ENCODE measurements at regions not wholly inside any gene's neighbourhood (a gene's known extent, or its start where the extent isn't known, plus 50 kb on each side); places are given as distances from the start of the nearest gene placed in this dataset.

DNA sequence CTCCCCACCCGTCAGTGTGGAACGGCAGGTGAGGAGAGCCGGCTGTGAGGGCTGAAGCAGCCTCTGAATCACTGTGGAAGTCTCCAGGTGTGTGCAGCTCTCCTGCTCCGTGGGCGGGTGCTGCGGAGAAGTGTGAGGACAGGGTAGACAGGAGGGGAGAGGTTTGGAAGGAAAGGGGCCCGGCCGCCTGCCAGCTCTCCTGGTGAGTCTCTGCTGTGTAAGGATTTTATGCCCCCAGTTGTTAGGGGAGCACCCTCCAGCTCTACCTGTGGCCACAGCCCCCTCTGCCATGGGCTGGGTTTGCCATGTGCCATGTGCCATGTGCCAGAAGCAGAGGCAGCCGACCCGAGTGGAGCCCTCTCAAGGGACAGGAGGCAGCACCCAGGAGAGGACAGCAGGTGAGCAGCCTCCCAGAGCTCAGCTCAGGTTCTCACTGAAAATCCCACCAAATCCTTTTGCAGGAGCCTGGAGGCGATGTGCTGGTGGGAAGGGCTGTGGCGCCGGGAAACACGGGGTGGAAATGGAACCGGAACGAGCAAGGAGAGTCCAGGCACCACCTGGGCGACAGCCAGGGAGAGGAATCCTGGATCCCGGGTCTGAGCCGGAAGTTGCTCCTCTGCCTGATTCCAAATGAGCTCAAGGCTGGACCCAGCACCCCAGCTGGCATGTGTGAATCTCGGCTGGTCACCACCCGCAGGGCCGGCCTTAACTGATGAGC lies 804.4 kb downstream of the BRD1 start:
- Mint-ChIP-seq H3K4me1 (ENCODE audit: low read depth) (no peaks in the 10 kb centered on the region), H3K27me3 (ENCODE audit: low read depth) (peaks cover 5% of the 10 kb centered on the region), H3K36me3 (ENCODE audit: insufficient read depth) (no peaks in the 10 kb centered on the region), H3K9me3 (no peaks in the 10 kb centered on the region), H3K4me3 (no peak overlapping the region)
- no peak for ATAC-seq
- DNase-seq, result no peak

DNA sequence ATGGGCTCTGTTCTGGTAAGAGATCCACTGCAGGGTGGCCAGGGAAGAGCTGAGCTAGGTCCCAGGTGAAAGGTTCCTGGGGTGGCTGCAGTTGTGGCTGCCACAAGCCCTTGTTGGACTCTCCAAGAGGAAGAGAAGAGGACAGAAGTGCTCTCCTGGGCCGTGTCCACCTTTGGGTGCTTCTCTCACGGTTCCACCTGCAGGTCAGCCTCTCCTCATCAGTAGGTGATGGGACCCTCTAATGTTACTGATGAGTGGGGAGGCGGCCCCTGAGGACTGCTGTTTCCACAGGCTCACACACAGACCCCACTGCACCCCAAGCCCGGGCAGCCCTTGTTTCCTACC lies 804.9 kb downstream of the BRD1 start:
- Mint-ChIP-seq H3K27me3 (ENCODE audit: low read depth) (peaks cover 5% of the 10 kb centered on the region), H3K36me3 (ENCODE audit: insufficient read depth) (no peaks in the 10 kb centered on the region), H3K4me3 (no peak overlapping the region), H3K9me3 (no peaks in the 10 kb centered on the region), H3K4me1 (ENCODE audit: low read depth) (no peaks in the 10 kb centered on the region)
- DNase-seq, result no peak
- no peak for ATAC-seq

DNA sequence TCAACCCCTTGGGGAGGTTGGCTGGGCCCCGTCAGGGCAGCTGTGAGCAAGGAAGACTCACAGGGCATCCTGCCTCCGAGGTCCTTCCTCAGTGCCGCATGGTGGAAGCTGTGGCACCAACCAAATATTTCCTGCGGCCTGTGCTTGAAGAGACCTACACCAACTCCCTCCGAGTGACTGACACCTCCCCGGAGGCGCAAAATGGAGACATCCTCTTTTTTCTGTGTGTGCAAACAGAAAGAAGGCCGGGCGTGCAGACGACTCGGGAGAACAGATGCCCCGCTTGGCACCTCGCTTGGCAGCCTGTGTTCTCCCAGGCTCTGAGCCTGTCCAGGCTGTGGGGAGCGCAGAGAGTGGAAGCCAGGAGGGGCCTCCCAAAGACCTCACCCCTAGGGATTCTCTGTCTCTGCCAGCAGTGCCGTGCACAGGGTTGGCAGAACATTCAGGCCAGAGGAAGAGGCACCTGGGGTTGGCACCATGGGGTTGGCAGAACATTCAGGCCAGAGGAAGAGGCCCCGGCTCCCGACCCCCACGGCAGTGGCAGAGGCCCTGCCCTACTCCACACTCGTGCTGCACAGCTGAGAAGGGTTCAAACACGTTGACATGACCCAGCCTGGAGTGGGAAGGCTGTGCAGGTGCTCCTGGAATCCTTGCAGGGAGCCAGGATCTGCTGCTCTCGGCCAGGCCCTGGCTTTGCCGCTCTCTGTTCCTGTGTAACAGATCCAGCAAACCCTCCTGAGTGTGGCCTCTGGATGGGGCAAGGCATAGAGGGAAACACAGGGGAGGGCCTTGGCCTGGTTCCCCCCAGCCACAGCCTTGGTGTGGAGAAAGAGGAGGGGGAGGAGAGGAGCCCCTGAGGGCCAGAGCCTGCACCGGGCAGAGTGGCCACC lies 805.5 kb downstream of the BRD1 start:
- no peaks in the 10 kb centered on the region for H3K4me1 Mint-ChIP-seq (ENCODE audit: low read depth)
- peaks cover 4% of the 10 kb centered on the region for H3K27me3 Mint-ChIP-seq (ENCODE audit: low read depth)
- no peak overlapping the region for H3K4me3 Mint-ChIP-seq
- no peaks in the 10 kb centered on the region for H3K36me3 Mint-ChIP-seq (ENCODE audit: insufficient read depth)
- H3K9me3 Mint-ChIP-seq, result no peaks in the 10 kb centered on the region
- ATAC-seq, result no peak
- DNase-seq, result no peak

DNA sequence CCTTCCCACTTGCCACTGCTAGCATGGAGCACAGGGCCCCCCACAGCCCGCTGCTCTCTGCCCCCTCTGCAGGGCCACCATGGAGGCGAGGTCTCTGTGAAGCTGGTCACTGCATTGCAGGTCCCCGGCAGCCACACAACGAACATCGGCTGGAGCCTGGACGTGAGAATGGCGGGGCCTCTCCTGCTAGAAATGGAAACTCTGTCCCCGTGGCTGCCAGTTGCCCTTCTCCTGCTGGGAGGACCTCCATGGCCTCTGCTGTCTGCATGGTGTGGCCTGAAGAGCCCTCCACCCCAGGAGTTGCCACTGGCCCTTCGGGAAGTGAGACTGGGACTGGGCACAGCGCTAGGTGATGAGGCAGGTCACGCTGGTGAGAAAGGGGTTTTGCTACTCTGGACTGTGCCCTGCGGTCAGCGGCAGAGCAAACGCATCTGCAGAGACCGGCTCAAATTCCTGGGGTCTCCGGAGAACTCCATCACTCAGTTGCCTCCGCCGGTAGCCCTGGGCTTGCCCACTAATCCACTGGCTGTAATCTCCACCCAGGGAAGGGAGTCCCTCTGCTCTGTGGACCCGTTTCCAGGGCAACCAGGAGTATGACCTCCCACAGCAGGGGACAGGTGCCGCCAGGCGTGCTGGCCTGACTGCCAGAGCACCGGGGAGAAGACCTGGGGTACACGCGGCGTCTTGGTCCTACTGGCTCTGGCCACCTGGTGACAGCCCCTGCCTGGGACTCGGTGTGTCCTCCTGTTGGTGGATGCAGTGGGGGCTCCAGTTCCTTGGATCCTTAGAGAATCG lies 806.3 kb downstream of the BRD1 start:
- no peak for DNase-seq
- no peak overlapping the region for H3K4me3 Mint-ChIP-seq

DNA sequence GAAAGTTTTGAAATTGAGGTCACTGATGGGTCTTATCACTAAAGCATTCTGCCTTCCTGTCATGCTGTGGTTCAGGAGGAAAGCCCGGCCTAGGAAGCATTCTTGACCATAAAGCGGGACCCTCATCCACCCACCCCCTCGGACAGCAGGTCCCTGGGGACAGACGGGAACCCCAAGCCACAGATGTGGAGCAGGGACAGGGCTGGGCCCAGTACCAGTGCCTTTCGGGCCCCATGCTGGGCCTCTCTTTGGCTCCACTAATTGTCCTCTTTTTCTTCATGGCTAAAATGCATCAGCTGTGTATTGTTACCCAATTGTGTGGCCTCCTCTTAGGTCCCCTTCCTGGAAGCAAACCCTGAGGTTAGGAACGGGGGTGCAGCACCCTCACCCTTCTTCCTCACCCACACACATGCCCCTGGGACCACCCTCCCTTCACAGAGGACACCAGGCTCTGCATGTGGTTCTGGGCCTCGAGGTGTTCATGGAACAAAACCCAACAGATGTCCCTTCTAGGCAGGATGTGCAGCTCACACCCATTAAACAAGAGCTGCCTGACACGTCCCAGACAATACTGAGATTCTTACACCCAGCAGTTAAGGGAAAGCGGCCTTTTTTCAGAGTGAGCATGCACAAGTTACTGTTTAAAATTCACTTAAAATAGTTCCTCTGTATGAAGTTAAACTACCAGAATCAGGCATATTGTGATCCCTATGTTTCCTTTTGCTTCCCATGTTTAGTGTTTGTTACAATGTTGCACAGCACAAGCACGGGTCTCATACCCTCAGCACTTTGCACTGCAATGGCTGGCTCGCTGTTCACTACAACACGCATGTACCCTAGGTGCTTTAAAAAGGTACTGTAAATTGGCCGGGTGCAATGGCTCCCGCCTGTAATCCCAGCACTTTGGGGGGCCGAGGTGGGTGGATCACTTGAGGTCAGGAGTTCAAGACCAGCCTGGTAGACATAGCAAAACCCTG lies 807.6 kb downstream of the BRD1 start:
- no peaks in the 10 kb centered on the region for H3K4me1 Mint-ChIP-seq (ENCODE audit: low read depth)
- H3K4me3 Mint-ChIP-seq, result no peak overlapping the region
- peaks cover 3% of the 10 kb centered on the region for H3K27me3 Mint-ChIP-seq (ENCODE audit: low read depth)
- no peaks in the 10 kb centered on the region for H3K36me3 Mint-ChIP-seq (ENCODE audit: insufficient read depth)
- no peaks in the 10 kb centered on the region for H3K9me3 Mint-ChIP-seq
- no peak for ATAC-seq
- no peak for DNase-seq

More for the DNA sequence above, 806.3 kb downstream of the BRD1 start:
- no peak for ATAC-seq
- H3K27me3 Mint-ChIP-seq (ENCODE audit: low read depth), result peaks cover 2% of the 10 kb centered on the region
- H3K36me3 Mint-ChIP-seq (ENCODE audit: insufficient read depth), result no peaks in the 10 kb centered on the region
- H3K4me1 Mint-ChIP-seq (ENCODE audit: low read depth), result no peaks in the 10 kb centered on the region
- no peaks in the 10 kb centered on the region for H3K9me3 Mint-ChIP-seq

DNA sequence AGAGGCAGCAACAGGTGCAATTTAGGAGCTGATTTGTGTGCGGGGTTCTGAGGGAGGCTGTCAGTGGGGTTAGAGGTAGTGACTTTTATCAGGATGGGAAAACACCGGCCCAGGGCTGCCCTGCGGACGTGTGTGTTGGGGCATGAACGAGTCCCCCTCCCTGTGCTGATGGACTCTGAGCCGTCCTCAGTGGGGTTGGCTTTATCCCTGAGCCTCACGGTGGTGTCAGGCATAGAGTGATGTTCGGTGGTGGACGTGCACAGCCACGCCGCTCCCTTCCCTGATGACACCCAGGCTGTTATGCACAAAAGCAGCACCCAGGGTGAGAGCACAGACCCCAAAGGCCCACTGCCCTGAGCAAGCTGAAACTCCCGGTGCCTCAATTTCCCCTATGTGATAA lies 809.1 kb downstream of the BRD1 start:
- H3K36me3 Mint-ChIP-seq (ENCODE audit: insufficient read depth), result no peaks in the 10 kb centered on the region
- peaks cover 3% of the 10 kb centered on the region for H3K27me3 Mint-ChIP-seq (ENCODE audit: low read depth)
- DNase-seq, result no peak
- no peaks in the 10 kb centered on the region for H3K9me3 Mint-ChIP-seq
- H3K4me3 Mint-ChIP-seq, result no peak overlapping the region
- H3K4me1 Mint-ChIP-seq (ENCODE audit: low read depth), result no peaks in the 10 kb centered on the region
- no peak for ATAC-seq

DNA sequence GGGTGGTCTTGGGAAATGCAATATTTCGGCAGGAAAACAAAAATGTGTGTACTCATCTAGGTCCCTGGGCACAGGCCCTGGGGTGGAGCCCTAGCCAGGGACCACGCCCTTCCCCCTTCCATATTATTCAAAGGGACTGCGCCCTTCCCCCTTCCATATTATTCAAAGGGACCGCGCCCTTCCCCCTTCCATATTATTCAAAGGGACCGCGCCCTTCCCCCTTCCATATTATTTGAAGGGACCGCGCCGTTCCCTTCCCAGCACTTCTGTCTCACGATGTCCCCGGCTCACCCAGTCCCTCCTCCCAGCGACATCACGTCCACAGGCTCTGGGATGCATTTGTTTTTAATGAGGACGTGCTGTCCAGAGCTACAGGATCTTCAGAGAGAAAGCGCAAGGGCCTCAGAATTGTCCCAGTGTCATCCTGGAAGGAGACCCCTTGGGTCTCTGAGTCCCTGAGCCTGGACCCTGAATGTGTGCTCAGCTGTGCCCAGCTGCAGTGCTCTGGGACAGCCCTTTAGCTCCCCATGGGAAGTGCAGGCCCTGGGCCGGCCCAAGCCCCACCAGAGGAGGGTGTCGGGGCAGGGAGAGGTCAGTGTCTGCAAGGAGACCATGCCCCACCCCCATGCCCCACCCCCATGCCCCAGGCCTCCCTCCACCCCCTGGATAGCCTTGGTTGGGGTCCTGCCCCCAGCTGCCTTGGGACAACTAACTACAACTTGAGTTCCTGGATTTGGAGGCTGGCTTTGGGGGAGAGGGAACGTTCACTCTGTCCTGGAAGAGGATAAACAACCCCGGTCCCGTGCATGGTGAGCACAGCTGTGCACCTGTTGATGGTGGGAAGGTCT lies 810.0 kb downstream of the BRD1 start:
- Mint-ChIP-seq H3K27me3 (ENCODE audit: low read depth) (peaks cover 5% of the 10 kb centered on the region), H3K36me3 (ENCODE audit: insufficient read depth) (no peaks in the 10 kb centered on the region), H3K9me3 (no peaks in the 10 kb centered on the region), H3K4me3 (no peak overlapping the region), H3K4me1 (ENCODE audit: low read depth) (no peaks in the 10 kb centered on the region)
- ATAC-seq (no peak), DNase-seq (no peak)

DNA sequence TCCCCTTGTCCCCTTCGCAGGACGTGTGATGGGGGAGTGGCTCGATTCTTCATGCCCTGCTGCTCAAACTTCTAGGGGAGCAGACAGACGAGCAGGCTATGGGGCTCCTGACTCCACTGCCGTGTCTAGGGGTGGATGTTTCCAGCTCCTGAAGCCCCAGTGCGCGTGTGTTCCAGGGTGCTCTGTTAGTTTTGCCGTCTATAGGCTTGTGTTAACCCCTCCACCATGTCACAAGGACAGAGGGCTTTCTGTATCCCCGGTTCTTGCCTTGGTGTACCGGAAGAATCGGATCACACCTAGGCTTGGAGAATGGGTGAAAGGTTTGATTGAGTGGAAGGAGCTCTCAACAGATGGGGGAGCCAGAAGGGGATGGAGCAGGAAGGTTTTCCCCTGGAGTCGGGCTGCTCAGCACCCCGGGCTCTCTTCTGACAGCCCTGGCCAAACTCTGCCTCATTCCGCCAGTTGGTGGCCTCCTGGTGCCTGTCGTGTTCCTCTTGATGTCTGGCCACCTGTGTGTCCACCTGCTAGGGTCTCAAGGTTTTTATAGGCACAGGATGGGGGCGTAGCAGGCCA lies 810.7 kb downstream of the BRD1 start:
- ATAC-seq (no peak), DNase-seq (no peak)
- H3K27me3 Mint-ChIP-seq (ENCODE audit: low read depth), result peaks cover 5% of the 10 kb centered on the region
- no peaks in the 10 kb centered on the region for H3K36me3 Mint-ChIP-seq (ENCODE audit: insufficient read depth)
- no peak overlapping the region for H3K4me3 Mint-ChIP-seq
- H3K9me3 Mint-ChIP-seq, result no peaks in the 10 kb centered on the region
- no peaks in the 10 kb centered on the region for H3K4me1 Mint-ChIP-seq (ENCODE audit: low read depth)

DNA sequence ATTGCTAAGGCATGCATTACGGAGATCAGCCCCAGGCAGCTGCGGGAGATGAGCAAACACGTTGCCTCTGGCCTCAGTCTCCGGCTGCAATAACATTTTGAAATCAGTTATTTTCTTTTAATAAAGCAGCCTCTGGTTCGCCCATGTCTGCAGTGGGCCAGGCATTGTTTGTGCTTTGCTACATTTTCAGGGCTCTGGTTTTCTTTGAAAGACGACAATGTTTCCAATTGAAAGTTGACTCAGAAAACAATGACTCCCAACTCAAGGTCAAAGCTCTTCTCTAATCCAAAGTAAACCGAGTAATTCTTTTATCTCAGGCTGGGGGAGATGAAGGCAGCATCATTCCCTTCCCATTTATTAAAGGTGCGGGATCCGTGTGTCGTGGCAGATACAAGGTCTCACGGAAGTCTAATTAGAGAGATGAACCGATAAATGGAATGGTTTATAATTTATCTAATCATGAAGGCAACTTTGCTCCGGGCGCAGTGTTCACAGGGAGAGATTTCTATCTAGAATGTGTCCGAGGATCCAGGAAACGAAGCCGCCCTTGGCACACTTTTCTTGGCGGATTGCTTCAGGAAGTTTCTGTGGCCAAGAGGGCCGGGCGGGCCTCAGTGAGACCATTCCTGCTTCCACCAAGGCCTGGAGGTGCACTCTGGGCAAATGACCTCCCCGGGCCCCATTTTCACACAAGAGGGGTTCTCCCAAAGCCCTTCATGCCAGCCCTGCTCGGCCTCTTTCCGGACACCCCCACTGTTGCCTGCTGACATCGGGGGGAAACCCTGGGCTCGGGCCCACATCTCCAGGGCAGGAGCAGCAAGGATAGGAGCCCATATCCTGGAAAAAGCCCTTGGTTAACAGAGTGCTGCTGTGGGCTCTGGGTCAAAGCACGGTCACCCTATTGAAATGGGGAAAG lies 811.4 kb downstream of the BRD1 start:
- ATAC-seq, result no peak
- H3K9me3 Mint-ChIP-seq, result no peaks in the 10 kb centered on the region
- no peak for DNase-seq
- no peaks in the 10 kb centered on the region for H3K4me1 Mint-ChIP-seq (ENCODE audit: low read depth)
- H3K27me3 Mint-ChIP-seq (ENCODE audit: low read depth), result peaks cover 5% of the 10 kb centered on the region
- H3K4me3 Mint-ChIP-seq, result no peak overlapping the region
- H3K36me3 Mint-ChIP-seq (ENCODE audit: insufficient read depth), result no peaks in the 10 kb centered on the region

DNA sequence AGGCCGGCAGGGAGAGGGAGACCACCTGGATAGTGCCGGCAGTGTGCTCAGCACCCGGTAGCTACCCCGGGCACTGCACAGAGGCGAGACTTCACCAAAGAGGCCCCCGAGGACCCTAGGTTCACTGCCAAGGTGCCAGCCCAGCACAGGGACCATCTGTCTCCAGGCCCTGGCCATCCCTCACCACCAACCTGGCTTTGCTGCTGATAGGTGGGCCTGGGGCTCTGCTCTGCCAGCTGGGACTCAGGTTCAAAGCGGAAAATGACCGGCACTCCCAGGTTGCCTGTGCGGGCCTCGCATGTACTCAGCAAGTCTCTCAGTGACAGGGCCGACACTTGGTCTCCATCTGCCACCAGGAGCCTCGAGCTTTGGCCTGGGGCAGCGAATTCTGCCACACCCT lies 812.2 kb downstream of the BRD1 start:
- Mint-ChIP-seq H3K36me3 (ENCODE audit: insufficient read depth) (no peaks in the 10 kb centered on the region), H3K4me1 (ENCODE audit: low read depth) (no peaks in the 10 kb centered on the region), H3K4me3 (no peak overlapping the region), H3K9me3 (no peaks in the 10 kb centered on the region), H3K27me3 (ENCODE audit: low read depth) (peaks cover 5% of the 10 kb centered on the region)
- DNase-seq (no peak), ATAC-seq (no peak)

DNA sequence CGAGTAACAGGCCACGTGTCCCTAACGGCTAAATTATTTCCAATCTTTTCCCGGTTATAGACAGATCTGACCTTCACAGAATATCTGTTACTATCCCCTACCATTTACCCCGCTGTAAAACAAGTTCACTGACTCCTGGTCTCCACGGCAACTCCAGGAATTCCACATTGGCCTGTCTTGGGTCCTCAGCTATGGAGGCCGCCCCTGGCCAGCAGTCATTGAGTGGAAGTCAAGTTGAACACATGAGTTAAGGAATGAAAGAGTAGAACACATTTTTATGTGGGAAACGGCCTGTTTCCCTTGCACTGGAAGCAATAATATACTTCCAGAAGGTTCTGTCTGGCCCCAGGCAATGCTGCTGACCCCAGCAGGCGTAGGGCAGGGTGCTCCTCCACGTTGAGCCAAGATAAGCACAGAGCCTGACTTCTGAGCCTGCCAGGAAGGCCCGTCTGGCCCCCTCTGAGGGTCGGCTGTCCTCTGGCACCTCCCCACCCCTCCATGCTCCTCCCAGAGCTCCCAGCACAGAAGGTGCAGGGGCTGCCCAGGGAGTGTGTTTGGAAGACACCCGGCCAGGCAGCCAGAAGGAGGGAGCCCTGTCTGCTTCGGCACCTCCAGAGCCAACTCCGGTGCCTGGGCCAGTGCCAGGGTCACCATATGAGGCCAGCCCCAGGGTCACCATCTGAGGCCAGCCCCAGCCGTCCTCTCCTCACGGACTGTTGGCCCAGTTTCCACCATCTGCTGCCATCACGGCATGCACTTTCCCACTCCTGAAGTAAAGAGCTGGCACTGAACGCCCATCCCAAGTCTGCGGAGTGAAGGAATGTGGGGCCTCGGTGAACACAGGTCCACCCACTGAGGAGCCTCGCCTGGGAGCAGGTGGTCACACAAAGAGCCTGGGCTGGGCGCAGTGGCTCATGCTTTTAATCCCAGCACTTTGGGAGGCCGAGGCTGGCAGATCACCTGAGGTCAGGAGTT lies 813.2 kb downstream of the BRD1 start:
- no peaks in the 10 kb centered on the region for H3K4me1 Mint-ChIP-seq (ENCODE audit: low read depth)
- H3K9me3 Mint-ChIP-seq, result no peaks in the 10 kb centered on the region

More for the DNA sequence above, 813.2 kb downstream of the BRD1 start:
- Mint-ChIP-seq H3K4me3 (no peak overlapping the region), H3K27me3 (ENCODE audit: low read depth) (peaks cover 5% of the 10 kb centered on the region), H3K36me3 (ENCODE audit: insufficient read depth) (no peaks in the 10 kb centered on the region)
- no peak for ATAC-seq
- DNase-seq, result no peak
